Duodenal mucosa (tissue), 2 donors: ENCODE measurements at regions not wholly inside any gene's neighbourhood (a gene's known extent, or its start where the extent isn't known, plus 50 kb on each side); places are given as distances from the start of the nearest gene placed in this dataset.
"Not testable (repeated sequence)": the region's sequence is repeated elsewhere in the genome, so short reads cannot be mapped to it uniquely, and the experiment has no call there.

Experiments used
- H3K27ac ChIP-seq: one replicate; pipeline ENCODE4 v1.7.0; 2013; ENCODE audit warnings: low read depth, low read length
- H3K27me3 ChIP-seq, 2 donors: one replicate each; pipeline ENCODE4 v1.7.0; 2013; ENCODE audit warnings: low read length in 2 of 2, control low read depth in 1 of 2; ENCODE audit not compliant: insufficient read depth in 2 of 2, control insufficient read depth in 1 of 2
- H3K36me3 ChIP-seq, 2 donors: one replicate each; pipeline ENCODE4 v1.7.0; 2013; ENCODE audit warnings: low read length in 2 of 2, control low read depth in 1 of 2; ENCODE audit not compliant: insufficient read depth in 2 of 2, control insufficient read depth in 1 of 2
- H3K4me1 ChIP-seq, 2 donors: one replicate each; pipeline ENCODE4 v1.7.0; 2013; ENCODE audit warnings: low read length in 2 of 2, control low read depth in 1 of 2; ENCODE audit not compliant: insufficient read depth in 2 of 2, control insufficient read depth in 1 of 2
- H3K4me3 ChIP-seq, 2 donors: one replicate each; pipeline ENCODE4 v1.7.0; 2013; ENCODE audit warnings: low read length in 2 of 2, low read depth in 1 of 2
- H3K9ac ChIP-seq, 2 donors: one replicate each; pipeline ENCODE4 v1.7.0; 2013; ENCODE audit warnings: low read length in 2 of 2, low read depth in 1 of 2
- H3K9me3 ChIP-seq, 2 donors: one replicate each; pipeline ENCODE4 v1.7.0; 2013; ENCODE audit warnings: low read length in 2 of 2, control low read depth in 1 of 2; ENCODE audit not compliant: control insufficient read depth in 1 of 2

DNA sequence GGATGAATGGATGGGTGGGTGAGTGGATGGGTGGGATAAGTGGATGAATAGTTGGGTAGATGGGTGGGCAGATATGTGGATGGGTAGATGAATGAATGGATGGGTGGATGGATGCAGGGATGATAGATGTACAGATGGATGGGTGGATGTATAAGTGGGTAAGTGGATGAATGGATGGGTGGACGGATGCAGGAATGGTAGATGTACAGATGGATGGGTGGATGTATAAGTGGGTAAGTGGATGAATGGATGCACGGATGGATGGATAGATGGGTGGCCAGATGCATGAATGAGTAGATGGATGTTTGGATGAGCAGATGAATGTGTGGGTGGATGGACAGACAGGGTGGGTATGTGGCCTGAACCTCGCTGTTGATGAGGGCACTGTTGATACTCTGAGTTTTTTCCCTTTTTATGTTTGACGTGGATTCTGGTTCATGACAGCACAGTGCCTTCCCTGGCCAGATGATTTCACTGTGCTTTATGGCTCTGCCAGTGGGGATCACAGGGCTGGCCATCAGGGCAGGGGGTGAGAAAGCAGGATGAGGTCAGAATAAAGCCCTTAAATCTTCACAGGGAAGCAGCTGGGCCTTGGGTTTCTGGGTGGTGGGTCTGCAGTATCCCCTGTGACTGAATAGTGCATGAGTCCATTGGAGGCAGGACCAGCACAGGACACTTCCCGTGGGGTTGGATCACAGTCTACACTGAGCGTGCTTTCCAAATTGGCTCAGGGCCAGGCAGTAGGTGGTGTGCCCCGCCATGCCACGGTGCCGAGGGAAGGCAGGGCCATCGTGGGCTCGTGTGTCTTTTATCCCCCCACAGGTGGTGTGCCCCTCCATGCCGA, 213.2 kb downstream of the BANP start:
- H3K4me3 ChIP-seq, H3K27ac ChIP-seq, H3K27me3 ChIP-seq, H3K9me3 ChIP-seq, H3K36me3 ChIP-seq, H3K9ac ChIP-seq, H3K4me1 ChIP-seq: not testable (repeated sequence)

DNA sequence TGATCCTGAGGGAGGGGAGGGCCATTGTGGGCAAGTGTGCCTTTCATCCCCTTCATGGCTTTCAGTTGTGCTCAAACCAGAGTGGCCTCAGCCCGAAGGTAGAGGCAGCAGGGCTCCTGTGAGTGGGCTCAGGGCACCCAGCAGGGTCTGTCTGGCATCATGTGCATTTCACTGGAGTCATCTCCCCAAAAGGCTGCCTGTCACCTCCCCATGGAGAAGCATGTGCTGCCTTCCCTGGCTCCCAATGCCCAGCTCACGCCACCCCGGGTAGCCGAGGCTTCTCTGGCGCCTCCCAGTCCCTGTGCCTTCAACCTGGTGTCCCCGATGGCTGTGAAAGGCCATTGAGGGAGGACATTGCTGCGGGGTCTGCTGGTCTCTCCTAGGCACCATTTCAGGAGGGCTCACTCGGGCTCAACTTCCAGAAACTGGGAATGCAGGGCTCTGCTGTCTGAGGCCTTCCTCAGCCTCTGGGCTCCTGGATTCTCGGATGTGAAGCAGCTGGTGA, 213.9 kb downstream of the BANP start:
- H3K4me3 ChIP-seq, H3K4me1 ChIP-seq, H3K27ac ChIP-seq, H3K27me3 ChIP-seq, H3K9ac ChIP-seq, H3K9me3 ChIP-seq, H3K36me3 ChIP-seq: not testable (repeated sequence)

DNA sequence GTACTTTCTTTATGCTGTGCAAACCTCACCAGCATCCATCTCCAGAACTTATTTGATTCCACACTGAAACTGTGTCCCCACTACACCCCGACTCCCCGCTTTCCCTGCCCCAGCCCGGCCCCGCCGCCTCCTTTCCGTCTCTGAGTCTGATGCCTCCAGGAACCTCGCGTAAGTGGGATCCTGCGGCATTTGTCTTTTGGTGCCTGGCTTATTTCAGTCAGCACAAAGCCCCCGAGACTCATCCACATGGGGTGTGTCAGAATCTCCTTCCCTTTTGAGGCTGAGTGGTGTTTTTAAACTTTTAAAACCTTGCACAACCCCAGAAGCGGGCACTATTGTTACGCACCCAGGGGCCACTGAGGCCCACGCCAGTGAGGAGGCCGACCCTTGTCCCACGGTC, 214.4 kb downstream of the BANP start:
- H3K27ac ChIP-seq, H3K4me3 ChIP-seq, H3K36me3 ChIP-seq, H3K27me3 ChIP-seq, H3K4me1 ChIP-seq, H3K9me3 ChIP-seq, H3K9ac ChIP-seq: not testable (repeated sequence)

DNA sequence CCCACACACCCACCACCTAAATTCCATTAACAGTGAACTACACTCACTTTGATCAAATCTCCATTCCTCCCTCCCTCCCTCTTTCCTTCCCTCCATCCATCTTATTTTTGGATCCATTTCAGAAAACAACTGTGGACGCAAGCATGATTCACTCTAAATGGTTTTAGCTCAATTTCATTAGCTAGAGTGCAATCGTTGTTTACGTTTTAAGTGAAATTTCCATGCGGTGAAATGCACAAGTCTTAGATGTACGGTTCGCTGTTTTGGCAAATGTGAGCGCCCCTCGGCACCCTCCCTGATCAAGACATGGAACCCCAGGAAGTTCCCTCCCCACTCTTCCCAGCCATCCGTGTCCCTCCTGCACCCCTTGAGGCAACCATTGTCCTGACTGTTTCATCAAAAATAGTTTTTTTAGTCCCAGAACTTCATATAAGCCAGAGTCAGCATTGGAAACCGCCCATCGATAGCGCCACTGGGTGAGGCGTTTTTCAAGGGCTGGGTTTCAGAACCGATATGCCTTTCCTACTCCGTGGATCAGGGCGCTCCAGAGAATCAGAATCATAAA, 215.1 kb downstream of the BANP start:
- not testable (repeated sequence) for H3K36me3 ChIP-seq, H3K4me3 ChIP-seq, H3K9me3 ChIP-seq

DNA sequence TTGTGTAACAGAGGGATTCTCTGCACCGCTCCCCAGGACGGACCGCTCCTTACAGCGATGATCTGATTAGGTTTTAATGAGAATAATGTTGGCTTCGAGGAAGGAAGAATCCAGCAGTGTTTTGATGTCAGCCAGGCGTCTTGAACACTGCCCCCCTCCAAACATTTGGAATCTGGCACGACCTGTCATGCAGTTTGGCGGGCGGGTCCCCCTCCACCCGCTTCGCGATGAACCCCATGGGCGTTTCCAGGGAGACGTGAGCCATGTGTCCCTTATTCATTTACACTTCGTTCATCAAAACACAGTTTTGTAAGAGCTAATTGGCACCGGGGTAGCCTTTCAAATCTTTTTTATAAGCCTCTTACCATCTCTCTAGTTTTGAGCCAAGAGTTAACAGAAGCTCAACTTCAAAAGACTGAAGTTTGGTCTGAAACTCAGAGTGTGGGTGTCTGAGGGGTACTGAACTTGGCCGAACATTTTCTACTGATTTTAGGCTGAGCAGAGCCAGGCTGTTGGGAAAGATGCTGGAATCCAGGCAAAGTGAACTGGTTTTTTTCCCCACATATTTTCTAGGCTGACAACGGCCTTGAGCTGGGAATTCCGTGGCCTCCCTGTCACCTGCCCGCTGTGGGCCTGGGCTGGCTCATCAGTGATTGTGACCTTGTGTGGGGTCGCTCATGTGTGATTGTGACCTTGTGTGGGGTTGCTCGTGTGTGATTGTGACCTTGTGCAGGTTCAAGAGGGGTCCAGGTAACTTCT, 214.8 kb upstream of the ZNF469 start:
- not testable (repeated sequence) for H3K36me3 ChIP-seq, H3K4me3 ChIP-seq, H3K4me1 ChIP-seq, H3K27ac ChIP-seq, H3K9ac ChIP-seq, H3K27me3 ChIP-seq, H3K9me3 ChIP-seq

More for the DNA sequence above, 215.1 kb downstream of the BANP start:
- not testable (repeated sequence) for H3K9ac ChIP-seq, H3K27me3 ChIP-seq, H3K4me1 ChIP-seq, H3K27ac ChIP-seq

DNA sequence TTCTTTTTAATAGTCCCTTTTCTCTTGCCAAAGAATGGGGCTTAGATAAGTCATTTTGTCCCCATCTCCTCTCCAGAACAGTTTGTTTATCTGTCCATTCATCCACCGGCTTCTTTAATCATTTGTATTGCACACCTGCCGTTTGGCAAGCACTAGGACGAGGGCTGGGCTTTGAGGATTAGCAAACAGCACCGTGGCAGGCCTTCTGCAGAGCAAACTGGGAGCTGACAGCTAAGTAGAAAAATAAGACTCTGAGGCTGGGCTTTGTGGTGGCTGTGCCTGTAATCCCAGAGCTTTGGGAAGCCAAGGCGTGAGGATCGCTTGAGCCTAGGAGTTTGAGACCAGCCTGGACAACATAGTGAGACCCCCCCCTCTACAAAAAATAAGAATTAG, 214.2 kb upstream of the ZNF469 start:
- H3K4me3 ChIP-seq, H3K9me3 ChIP-seq, H3K4me1 ChIP-seq, H3K27me3 ChIP-seq, H3K36me3 ChIP-seq, H3K27ac ChIP-seq, H3K9ac ChIP-seq: not testable (repeated sequence)

DNA sequence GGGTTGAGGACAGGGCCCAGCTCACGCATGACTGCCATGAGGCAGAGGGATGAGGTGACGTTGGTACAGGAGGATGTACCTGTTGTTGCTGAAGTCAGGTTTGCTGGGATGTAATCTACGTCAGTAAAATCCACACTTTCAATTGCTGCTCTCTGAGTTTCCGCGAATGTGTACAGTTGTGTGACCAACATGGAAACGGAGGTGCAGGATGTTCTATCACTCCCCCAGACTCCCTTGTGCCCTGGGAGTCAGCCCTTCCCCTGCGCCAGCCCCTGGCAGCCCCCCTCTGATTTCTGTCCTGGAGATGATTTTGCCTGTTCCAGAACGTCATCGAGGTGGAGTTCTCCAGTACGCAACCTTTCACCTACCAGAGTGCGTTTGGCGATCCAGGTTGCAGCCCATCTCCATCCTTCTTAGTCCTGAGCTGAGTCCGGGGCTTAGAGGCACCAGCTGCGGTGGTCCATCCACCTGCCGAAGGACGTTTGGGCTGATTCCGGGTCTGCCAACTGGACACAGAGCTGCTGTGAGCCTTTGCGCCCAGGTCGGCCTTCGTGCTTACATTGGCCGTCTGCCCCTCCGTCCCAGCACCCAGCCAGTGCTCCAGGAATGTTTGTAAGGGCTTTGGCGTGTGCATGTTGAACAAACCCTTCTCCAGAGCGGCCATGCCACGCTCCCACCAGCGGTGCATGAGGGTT, 213.5 kb upstream of the ZNF469 start:
- H3K4me3 ChIP-seq, H3K4me1 ChIP-seq, H3K9ac ChIP-seq, H3K27me3 ChIP-seq, H3K27ac ChIP-seq, H3K9me3 ChIP-seq, H3K36me3 ChIP-seq: not testable (repeated sequence)

DNA sequence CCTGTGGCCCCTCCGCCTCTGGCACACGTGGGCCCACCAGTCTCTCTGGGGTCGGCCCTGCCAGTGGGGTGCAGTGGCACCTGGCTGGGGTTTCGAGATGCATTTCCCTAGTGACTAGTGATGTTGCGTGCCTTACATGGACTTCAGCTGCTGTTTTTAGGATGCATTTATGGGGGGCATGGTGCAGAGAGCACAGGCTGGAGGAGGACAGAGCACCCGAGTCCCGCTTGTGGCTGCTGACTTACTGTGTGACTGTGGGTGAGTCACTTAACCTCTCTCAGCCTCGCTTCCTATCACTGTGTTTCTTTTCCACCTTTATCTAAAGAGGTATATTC, 213.0 kb upstream of the ZNF469 start:
- H3K4me1 ChIP-seq, H3K9ac ChIP-seq, H3K27me3 ChIP-seq, H3K36me3 ChIP-seq, H3K9me3 ChIP-seq, H3K27ac ChIP-seq, H3K4me3 ChIP-seq: not testable (repeated sequence)

DNA sequence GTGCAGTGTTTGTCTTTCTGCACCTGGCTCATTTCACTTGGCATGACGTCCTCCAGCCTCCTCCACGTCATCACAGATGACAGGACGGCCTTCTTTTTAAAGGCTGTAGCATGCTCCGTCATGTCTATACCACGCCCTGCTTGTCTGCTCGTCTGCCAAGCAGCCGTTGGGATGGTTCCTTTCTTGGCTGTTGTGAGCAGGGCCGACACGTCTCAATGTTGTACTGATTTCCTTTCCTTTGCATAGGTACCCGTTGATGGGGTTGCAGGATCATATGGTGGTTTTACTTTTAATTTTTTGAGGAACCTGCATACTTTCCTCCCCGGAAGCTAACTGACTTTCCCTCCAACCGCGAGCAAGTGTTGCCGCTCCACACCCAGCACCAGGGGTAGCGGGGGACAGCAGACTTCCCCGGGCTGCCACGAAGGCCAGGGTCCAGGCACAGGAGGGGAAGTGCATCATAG, 212.2 kb upstream of the ZNF469 start:
- Histone ChIP-seq H3K27ac (no peak overlapping the region), H3K4me3 (no peak overlapping the region), H3K36me3 (no peaks in the 10 kb centered on the region), H3K9me3 (no peaks in the 10 kb centered on the region), H3K27me3 (no peaks in the 10 kb centered on the region), H3K4me1 (no peaks in the 10 kb centered on the region), H3K9ac (no peak overlapping the region)

DNA sequence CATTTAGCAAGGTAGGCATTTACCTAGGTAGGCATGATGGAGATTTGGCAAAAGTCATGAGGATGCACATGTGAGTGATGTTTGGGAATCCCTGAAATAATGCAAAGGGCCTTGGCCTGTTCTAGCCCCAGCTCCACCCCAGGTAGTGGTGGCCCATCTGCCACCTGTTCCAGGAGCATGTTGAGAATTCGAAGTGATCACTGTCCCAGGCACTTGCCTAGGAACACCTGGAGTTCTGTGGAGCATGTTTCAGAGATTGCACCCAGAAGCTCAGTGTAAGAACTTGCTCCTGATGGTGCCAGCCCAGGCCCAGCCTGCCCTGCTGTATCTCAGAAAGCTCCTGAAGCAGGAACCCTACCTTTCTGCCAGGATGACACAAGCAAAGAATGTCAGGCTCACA, 211.6 kb upstream of the ZNF469 start:
- not testable (repeated sequence) for H3K27me3 ChIP-seq, H3K36me3 ChIP-seq, H3K9ac ChIP-seq, H3K9me3 ChIP-seq, H3K27ac ChIP-seq, H3K4me1 ChIP-seq, H3K4me3 ChIP-seq
